ENCODE measurements at regions not wholly inside any gene's neighbourhood (a gene's known extent, or its start where the extent isn't known, plus 50 kb on each side); places are given as distances from the start of the nearest gene placed in this dataset.

DNA sequence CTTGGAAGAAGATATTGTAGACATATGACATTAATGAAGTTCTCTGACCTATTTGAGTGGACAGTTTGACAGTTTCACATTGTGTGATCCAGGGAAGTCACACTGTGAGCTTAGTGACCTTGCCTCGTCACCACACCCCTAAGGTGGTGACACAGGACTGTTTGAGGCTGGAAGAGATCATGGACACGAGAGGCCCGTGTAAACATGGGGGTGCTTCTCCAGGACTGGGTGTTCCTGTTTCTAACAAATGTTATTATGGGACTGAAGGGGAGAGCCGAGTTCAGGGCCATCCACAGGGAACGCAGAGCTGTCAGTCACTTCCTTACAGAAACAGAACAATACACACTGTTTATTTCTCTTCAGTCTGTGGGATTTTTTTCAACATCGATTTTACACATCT, 96.5 kb upstream of the DNAJC19 start:
- TF ChIP-seq, protein P1, sequence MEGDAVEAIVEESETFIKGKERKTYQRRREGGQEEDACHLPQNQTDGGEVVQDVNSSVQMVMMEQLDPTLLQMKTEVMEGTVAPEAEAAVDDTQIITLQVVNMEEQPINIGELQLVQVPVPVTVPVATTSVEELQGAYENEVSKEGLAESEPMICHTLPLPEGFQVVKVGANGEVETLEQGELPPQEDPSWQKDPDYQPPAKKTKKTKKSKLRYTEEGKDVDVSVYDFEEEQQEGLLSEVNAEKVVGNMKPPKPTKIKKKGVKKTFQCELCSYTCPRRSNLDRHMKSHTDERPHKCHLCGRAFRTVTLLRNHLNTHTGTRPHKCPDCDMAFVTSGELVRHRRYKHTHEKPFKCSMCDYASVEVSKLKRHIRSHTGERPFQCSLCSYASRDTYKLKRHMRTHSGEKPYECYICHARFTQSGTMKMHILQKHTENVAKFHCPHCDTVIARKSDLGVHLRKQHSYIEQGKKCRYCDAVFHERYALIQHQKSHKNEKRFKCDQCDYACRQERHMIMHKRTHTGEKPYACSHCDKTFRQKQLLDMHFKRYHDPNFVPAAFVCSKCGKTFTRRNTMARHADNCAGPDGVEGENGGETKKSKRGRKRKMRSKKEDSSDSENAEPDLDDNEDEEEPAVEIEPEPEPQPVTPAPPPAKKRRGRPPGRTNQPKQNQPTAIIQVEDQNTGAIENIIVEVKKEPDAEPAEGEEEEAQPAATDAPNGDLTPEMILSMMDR (IDR thresholded peaks at IDR 0.05; ENCODE audit: low read depth, low read length, missing input control) = no peak
- TF ChIP-seq, protein P2, sequence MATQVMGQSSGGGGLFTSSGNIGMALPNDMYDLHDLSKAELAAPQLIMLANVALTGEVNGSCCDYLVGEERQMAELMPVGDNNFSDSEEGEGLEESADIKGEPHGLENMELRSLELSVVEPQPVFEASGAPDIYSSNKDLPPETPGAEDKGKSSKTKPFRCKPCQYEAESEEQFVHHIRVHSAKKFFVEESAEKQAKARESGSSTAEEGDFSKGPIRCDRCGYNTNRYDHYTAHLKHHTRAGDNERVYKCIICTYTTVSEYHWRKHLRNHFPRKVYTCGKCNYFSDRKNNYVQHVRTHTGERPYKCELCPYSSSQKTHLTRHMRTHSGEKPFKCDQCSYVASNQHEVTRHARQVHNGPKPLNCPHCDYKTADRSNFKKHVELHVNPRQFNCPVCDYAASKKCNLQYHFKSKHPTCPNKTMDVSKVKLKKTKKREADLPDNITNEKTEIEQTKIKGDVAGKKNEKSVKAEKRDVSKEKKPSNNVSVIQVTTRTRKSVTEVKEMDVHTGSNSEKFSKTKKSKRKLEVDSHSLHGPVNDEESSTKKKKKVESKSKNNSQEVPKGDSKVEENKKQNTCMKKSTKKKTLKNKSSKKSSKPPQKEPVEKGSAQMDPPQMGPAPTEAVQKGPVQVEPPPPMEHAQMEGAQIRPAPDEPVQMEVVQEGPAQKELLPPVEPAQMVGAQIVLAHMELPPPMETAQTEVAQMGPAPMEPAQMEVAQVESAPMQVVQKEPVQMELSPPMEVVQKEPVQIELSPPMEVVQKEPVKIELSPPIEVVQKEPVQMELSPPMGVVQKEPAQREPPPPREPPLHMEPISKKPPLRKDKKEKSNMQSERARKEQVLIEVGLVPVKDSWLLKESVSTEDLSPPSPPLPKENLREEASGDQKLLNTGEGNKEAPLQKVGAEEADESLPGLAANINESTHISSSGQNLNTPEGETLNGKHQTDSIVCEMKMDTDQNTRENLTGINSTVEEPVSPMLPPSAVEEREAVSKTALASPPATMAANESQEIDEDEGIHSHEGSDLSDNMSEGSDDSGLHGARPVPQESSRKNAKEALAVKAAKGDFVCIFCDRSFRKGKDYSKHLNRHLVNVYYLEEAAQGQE (IDR thresholded peaks at IDR 0.05) = no peak
- no peak for TF ChIP-seq YY1 (IDR thresholded peaks at IDR 0.05)
- TF ChIP-seq SP1 (IDR thresholded peaks at IDR 0.05) = no peak
- TF ChIP-seq EGR1 (IDR thresholded peaks at IDR 0.05; ENCODE audit: low read depth in 2 of 2) = no peak
- TF ChIP-seq RXRA (IDR thresholded peaks at IDR 0.05) = no peak
- TF ChIP-seq, protein P3, sequence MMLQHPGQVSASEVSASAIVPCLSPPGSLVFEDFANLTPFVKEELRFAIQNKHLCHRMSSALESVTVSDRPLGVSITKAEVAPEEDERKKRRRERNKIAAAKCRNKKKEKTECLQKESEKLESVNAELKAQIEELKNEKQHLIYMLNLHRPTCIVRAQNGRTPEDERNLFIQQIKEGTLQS (IDR thresholded peaks at IDR 0.05) = no peak
